Caco-2 (cell line): ENCODE measurements at regions not wholly inside any gene's neighbourhood (a gene's known extent, or its start where the extent isn't known, plus 50 kb on each side); places are given as distances from the start of the nearest gene placed in this dataset.

ENCODE experiments used
- BruUV-seq: library from RNA; stranded (reverse); fragments of 400-500 nt; replicated peaks from 2 replicates; lab custom pipeline; 2021; lab: Mats Ljungman, UMichigan
- CTCF ChIA-PET: fragments of 300-600 bp; sonication (Branson Sonifier 250); formaldehyde crosslinking; loops from one replicate; lab custom pipeline; 2022; ENCODE audit warnings: antibody characterized with exemption; lab: Charles Lee
- POLR2A ChIA-PET: fragments of 300-600 bp; sonication (Branson Sonifier 250); formaldehyde crosslinking; loops from one replicate; lab custom pipeline; 2022; ENCODE audit warnings: antibody characterized with exemption; lab: Charles Lee
- DNase-seq, 2 experiments: peaks; one replicate each; pipeline versions ENCODE4 v3.0.0 to v3.0.0-alpha.2; 2020 to 2022
- H3K27me3 ChIP-seq: replicated peaks from 2 replicates; pipeline ENCODE4 v1.6.0; 2011; ENCODE audit warnings: low read length; ENCODE audit not compliant: control insufficient read depth, insufficient read depth
- H3K36me3 ChIP-seq: 2 replicates; pipeline ENCODE4 v1.5.1; 2011; ENCODE audit warnings: low read length; ENCODE audit not compliant: control insufficient read depth, insufficient read depth
- H3K4me1 ChIP-seq: fragments of 250-450 bp; sonication (Bioruptor Pico); 2 replicates; pipeline ENCODE4 v1.5.1; 2020; ENCODE audit warnings: mild to moderate bottlenecking
- H3K4me3 ChIP-seq: 2 replicates; pipeline ENCODE4 v1.5.1; 2011; ENCODE audit warnings: low read depth, mild to moderate bottlenecking, control low read depth, low read length
- H3K9me3 ChIP-seq: fragments of 250-450 bp; sonication (Bioruptor Pico); 2 replicates; pipeline ENCODE4 v1.5.1; 2020; ENCODE audit warnings: mild to moderate bottlenecking, moderate library complexity
- H3K27ac Mint-ChIP-seq: one replicate; pipeline ENCODE4 v1.8.0; 2022; ENCODE audit warnings: mixed read lengths; ENCODE audit not compliant: unreplicated experiment
- H3K27me3 Mint-ChIP-seq: one replicate; pipeline ENCODE4 v1.8.0; 2022; ENCODE audit warnings: mixed read lengths; ENCODE audit not compliant: insufficient read depth, unreplicated experiment
- H3K36me3 Mint-ChIP-seq: one replicate; pipeline ENCODE4 v1.8.0; 2022; ENCODE audit warnings: mild to moderate bottlenecking, mixed read lengths; ENCODE audit not compliant: insufficient read depth, unreplicated experiment
- H3K4me1 Mint-ChIP-seq: one replicate; pipeline ENCODE4 v1.8.0; 2022; ENCODE audit warnings: low read depth, mixed read lengths; ENCODE audit not compliant: unreplicated experiment
- H3K4me3 Mint-ChIP-seq: one replicate; pipeline ENCODE4 v1.8.0; 2022; ENCODE audit warnings: mild to moderate bottlenecking, moderate library complexity, mixed read lengths; ENCODE audit not compliant: unreplicated experiment
- H3K9me3 Mint-ChIP-seq: one replicate; pipeline ENCODE4 v1.8.0; 2022; ENCODE audit warnings: mixed read lengths; ENCODE audit not compliant: unreplicated experiment
- CTCF ChIP-seq, 2 experiments: fragments of 200-600 bp in 1 of 2; IDR thresholded peaks; 1 replicate in 1 of 2; 2 replicates in 1 of 2; pipeline versions ENCODE4 v1.5.1 to v1.8.0; 2011 to 2022; ENCODE audit warnings: antibody characterized with exemption in 1 of 2, control low read depth in 1 of 2, inconsistent platforms in 1 of 2, low read depth in 1 of 2, low read length in 1 of 2, mild to moderate bottlenecking in 1 of 2, moderate library complexity in 1 of 2; ENCODE audit not compliant: insufficient read depth in 1 of 2, severe bottlenecking in 1 of 2, unreplicated experiment in 1 of 2
- intact Hi-C: fragments of 100-400 bp; cut with micrococcal nuclease; formaldehyde crosslinking; loops from one replicate; pipeline ENCODE4 v1.10.0; 2022; ENCODE audit not compliant: unreplicated experiment

DNA sequence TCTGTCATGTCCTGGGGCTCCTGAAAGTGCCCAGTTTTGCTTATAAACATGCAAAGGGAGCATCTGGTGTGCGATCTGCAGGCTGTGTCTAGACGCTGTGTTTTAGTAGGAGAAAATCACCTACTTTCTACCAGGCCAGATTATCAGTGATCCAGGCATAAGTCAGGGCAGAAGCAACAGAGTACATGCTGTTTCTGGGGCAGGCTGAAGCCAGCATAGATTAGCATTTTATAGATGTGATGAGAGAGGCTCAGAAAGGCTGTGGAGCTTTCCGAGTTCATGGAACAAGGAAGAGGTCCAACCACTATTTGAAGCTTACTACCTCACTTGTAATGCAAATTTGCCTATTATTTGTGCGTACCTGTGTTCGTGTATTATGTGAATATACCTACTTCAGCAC lies 1208.4 kb upstream of the TENM4 start:
- Histone ChIP-seq H3K9me3 (peaks cover 5% of the 10 kb centered on the region; the same call in 1 of the 2 replicates), H3K27me3 (no peaks in the 10 kb centered on the region), H3K4me1 (peaks cover 22% of the 10 kb centered on the region), H3K4me3 (no peak overlapping the region), H3K36me3 (no peaks in the 10 kb centered on the region)
- no peak overlapping the region for H3K27ac Mint-ChIP-seq
- TF ChIP-seq CTCF (IDR thresholded peaks at IDR 0.05; ENCODE audit: insufficient read depth in 1 of 2, low read depth in 1 of 2, low read length in 1 of 2, severe bottlenecking in 1 of 2, unreplicated experiment in 1 of 2) = no peak
- intact Hi-C loops = no loop called here
- BruUV-seq = no TSS peak
- no peaks in the 10 kb centered on the region for H3K27me3 Mint-ChIP-seq
- peaks cover 18% of the 10 kb centered on the region for H3K9me3 Mint-ChIP-seq
- H3K36me3 Mint-ChIP-seq = no peaks in the 10 kb centered on the region
- DNase-seq = no peak
- H3K4me1 Mint-ChIP-seq = peaks cover 14% of the 10 kb centered on the region
- CTCF ChIA-PET = no interaction called here
- no peak overlapping the region for H3K4me3 Mint-ChIP-seq
- POLR2A ChIA-PET = no interaction called here

DNA sequence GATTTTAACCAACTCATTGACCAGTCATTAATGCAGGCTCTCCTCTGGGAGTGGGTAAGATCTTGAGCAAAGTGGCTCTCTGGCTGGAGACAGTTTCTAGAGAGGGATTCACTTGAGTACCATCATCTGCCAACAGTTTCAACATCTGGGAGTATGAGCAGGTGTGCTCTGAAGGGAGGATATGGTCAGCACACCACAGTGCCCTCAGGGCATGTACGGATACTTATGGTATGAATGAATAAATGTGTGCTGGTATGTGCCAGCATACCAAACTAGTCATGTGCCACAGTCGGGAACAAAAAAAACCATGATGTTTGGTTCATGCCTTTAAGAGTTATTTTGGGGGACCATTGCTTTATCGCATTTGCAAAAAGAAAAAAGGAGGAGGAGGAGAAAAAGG lies 1197.5 kb upstream of the TENM4 start:
- BruUV-seq = no TSS peak
- no peaks in the 10 kb centered on the region for H3K4me1 Mint-ChIP-seq
- no peak overlapping the region for H3K27ac Mint-ChIP-seq
- H3K9me3 Mint-ChIP-seq = no peaks in the 10 kb centered on the region
- H3K4me3 Mint-ChIP-seq = no peak overlapping the region
- no peaks in the 10 kb centered on the region for H3K27me3 Mint-ChIP-seq
- CTCF ChIA-PET = no interaction called here
- no peaks in the 10 kb centered on the region for H3K36me3 ChIP-seq
- H3K36me3 Mint-ChIP-seq = no peaks in the 10 kb centered on the region
- DNase-seq = no peak
- H3K4me1 ChIP-seq = no peaks in the 10 kb centered on the region
- POLR2A ChIA-PET = no interaction called here
- H3K27me3 ChIP-seq = no peaks in the 10 kb centered on the region
- TF ChIP-seq CTCF (IDR thresholded peaks at IDR 0.05; ENCODE audit: insufficient read depth in 1 of 2, low read depth in 1 of 2, low read length in 1 of 2, severe bottlenecking in 1 of 2, unreplicated experiment in 1 of 2) = no peak
- H3K9me3 ChIP-seq = no peaks in the 10 kb centered on the region
- intact Hi-C loops = no loop called here
- no peak overlapping the region for H3K4me3 ChIP-seq

GRCh38 chr11:80637571-80637970 lies 1196.7 kb upstream of the TENM4 start:
- BruUV-seq = no TSS peak
- Mint-ChIP-seq H3K27me3 (no peaks in the 10 kb centered on the region), H3K27ac (no peak overlapping the region), H3K4me1 (peaks cover 3% of the 10 kb centered on the region), H3K9me3 (no peaks in the 10 kb centered on the region), H3K36me3 (no peaks in the 10 kb centered on the region), H3K4me3 (no peak overlapping the region)
- no peaks in the 10 kb centered on the region for H3K27me3 ChIP-seq
- ChIA-PET CTCF (no interaction called here), POLR2A (no interaction called here)
- intact Hi-C loops = no loop called here
- H3K4me1 ChIP-seq = no peaks in the 10 kb centered on the region
- H3K4me3 ChIP-seq = no peak overlapping the region
- no peaks in the 10 kb centered on the region; the same call in 1 of the 2 replicates for H3K9me3 ChIP-seq
- TF ChIP-seq CTCF (IDR thresholded peaks at IDR 0.05; ENCODE audit: insufficient read depth in 1 of 2, low read depth in 1 of 2, low read length in 1 of 2, severe bottlenecking in 1 of 2, unreplicated experiment in 1 of 2) = no peak
- no peak for DNase-seq
- H3K36me3 ChIP-seq = no peaks in the 10 kb centered on the region
